ENCODE measurements at regions not wholly inside any gene's neighbourhood (a gene's known extent, or its start where the extent isn't known, plus 50 kb on each side); places are given as distances from the start of the nearest gene placed in this dataset.

GRCh38 chr1:94309829-94310569, 72.6 kb upstream of the ARHGAP29 start (continued):
- no peak for TF ChIP-seq ZNF646 (CRISPR knock-in tag; IDR thresholded peaks at IDR 0.05)
- no peak for TF ChIP-seq ZFP82 (CRISPR knock-in tag; IDR thresholded peaks at IDR 0.05; ENCODE audit: borderline replicate concordance)
- no peak for TF ChIP-seq ZNF564 (CRISPR knock-in tag; IDR thresholded peaks at IDR 0.05)
- TF ChIP-seq ZSCAN21 (CRISPR knock-in tag; IDR thresholded peaks at IDR 0.05; ENCODE audit: borderline replicate concordance): no peak
- no peak for TF ChIP-seq FOXO4 (CRISPR knock-in tag; conservative IDR thresholded peaks at IDR 0.05)
- no peak for TF ChIP-seq ZNF737 (CRISPR knock-in tag; IDR thresholded peaks at IDR 0.05; ENCODE audit: borderline replicate concordance)
- no peak for TF ChIP-seq REST (IDR thresholded peaks at IDR 0.05; ENCODE audit: borderline replicate concordance in 1 of 2, low read depth in 1 of 2, low read length in 2 of 2)
- TF ChIP-seq PHF5A (CRISPR knock-in tag; IDR thresholded peaks at IDR 0.05; ENCODE audit: low read depth, unreplicated experiment): no peak
- TF ChIP-seq MLLT10 (CRISPR knock-in tag; IDR thresholded peaks at IDR 0.05): no peak
- no peak for TF ChIP-seq CENPX (CRISPR knock-in tag; IDR thresholded peaks at IDR 0.05)
- TF ChIP-seq, protein P1, sequence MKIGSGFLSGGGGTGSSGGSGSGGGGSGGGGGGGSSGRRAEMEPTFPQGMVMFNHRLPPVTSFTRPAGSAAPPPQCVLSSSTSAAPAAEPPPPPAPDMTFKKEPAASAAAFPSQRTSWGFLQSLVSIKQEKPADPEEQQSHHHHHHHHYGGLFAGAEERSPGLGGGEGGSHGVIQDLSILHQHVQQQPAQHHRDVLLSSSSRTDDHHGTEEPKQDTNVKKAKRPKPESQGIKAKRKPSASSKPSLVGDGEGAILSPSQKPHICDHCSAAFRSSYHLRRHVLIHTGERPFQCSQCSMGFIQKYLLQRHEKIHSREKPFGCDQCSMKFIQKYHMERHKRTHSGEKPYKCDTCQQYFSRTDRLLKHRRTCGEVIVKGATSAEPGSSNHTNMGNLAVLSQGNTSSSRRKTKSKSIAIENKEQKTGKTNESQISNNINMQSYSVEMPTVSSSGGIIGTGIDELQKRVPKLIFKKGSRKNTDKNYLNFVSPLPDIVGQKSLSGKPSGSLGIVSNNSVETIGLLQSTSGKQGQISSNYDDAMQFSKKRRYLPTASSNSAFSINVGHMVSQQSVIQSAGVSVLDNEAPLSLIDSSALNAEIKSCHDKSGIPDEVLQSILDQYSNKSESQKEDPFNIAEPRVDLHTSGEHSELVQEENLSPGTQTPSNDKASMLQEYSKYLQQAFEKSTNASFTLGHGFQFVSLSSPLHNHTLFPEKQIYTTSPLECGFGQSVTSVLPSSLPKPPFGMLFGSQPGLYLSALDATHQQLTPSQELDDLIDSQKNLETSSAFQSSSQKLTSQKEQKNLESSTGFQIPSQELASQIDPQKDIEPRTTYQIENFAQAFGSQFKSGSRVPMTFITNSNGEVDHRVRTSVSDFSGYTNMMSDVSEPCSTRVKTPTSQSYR (CRISPR knock-in tag; IDR thresholded peaks at IDR 0.05; ENCODE audit: borderline replicate concordance): no peak
- no peak for TF ChIP-seq ZNF232 (CRISPR knock-in tag; IDR thresholded peaks at IDR 0.05; ENCODE audit: borderline replicate concordance)
- no peak for TF ChIP-seq TRIM24 (CRISPR knock-in tag; IDR thresholded peaks at IDR 0.05)
- TF ChIP-seq PCBP2 (optimal IDR thresholded peaks at IDR 0.05; ENCODE audit: low read depth, low read length, poor library complexity, severe bottlenecking): no peak

All from HepG2 (cell line).